ENCODE measurements at regions not wholly inside any gene's neighbourhood (a gene's known extent, or its start where the extent isn't known, plus 50 kb on each side); places are given as distances from the start of the nearest gene placed in this dataset.

- Histone ChIP-seq H3K9me3 (ENCODE audit: control insufficient read depth, insufficient read depth, low read depth, low read length) (no peaks in the 10 kb centered on the region), H3K36me3 (ENCODE audit: control insufficient read depth, insufficient read depth, low read length) (no peaks in the 10 kb centered on the region), H2AFZ (ENCODE audit: low read length) (no peak overlapping the region), H3K79me2 (ENCODE audit: control insufficient read depth, insufficient read depth, low read length) (no peaks in the 10 kb centered on the region), H4K20me1 (ENCODE audit: control insufficient read depth, extremely low read depth, insufficient read depth, low read length) (no peaks in the 10 kb centered on the region), H3K4me1 (ENCODE audit: control insufficient read depth, extremely low read depth, insufficient read depth, low read length) (no peaks in the 10 kb centered on the region), H3K27ac (ENCODE audit: insufficient read depth, low read length) (no peak overlapping the region), H3K4me3 (replicated peaks in 1 of 4; ENCODE audit: control extremely low read depth in 1 of 4, insufficient read depth in 1 of 4, low read depth in 3 of 4, low read length in 4 of 4) (no peak overlapping the region), H3K27me3 (ENCODE audit: control insufficient read depth, insufficient read depth, low read length) (no peaks in the 10 kb centered on the region), H3K9ac (ENCODE audit: insufficient read depth, low read length) (no peak overlapping the region), H3K4me2 (ENCODE audit: extremely low read depth, insufficient read depth, low read length) (no peak overlapping the region)
- DNase-seq (ENCODE audit: low read depth in 2 of 2) = peak in 1 of 2 donors; percentile 6
- TF ChIP-seq EZH2 (IDR thresholded peaks at IDR 0.05; ENCODE audit: low read length, missing control alignments) (no peak), CTCF (conservative IDR thresholded peaks at IDR 0.05 in 1 of 2, IDR thresholded peaks at IDR 0.05 in 1 of 2; ENCODE audit: low read depth in 1 of 2, low read length in 2 of 2) (no peak)
Measured at GRCh38 chrX:136961594-136962135, 72.1 kb downstream of the GPR101 start.

GRCh38 chrX:136954930-136955329, 74.4 kb upstream of the RBMX start:
- Histone ChIP-seq H3K79me2 (ENCODE audit: control insufficient read depth, insufficient read depth, low read length) (no peaks in the 10 kb centered on the region), H3K36me3 (ENCODE audit: control insufficient read depth, insufficient read depth, low read length) (no peaks in the 10 kb centered on the region), H3K4me3 (replicated peaks in 1 of 4; ENCODE audit: control extremely low read depth in 1 of 4, insufficient read depth in 1 of 4, low read depth in 3 of 4, low read length in 4 of 4) (no peak overlapping the region), H3K4me2 (ENCODE audit: extremely low read depth, insufficient read depth, low read length) (no peak overlapping the region), H4K20me1 (ENCODE audit: control insufficient read depth, extremely low read depth, insufficient read depth, low read length) (no peaks in the 10 kb centered on the region), H3K27ac (ENCODE audit: insufficient read depth, low read length) (no peak overlapping the region), H3K27me3 (ENCODE audit: control insufficient read depth, insufficient read depth, low read length) (no peaks in the 10 kb centered on the region), H2AFZ (ENCODE audit: low read length) (no peak overlapping the region), H3K9ac (ENCODE audit: insufficient read depth, low read length) (no peak overlapping the region), H3K9me3 (ENCODE audit: control insufficient read depth, insufficient read depth, low read depth, low read length) (no peaks in the 10 kb centered on the region), H3K4me1 (ENCODE audit: control insufficient read depth, extremely low read depth, insufficient read depth, low read length) (no peaks in the 10 kb centered on the region)
- DNase-seq (ENCODE audit: low read depth in 2 of 2) = peak; percentile 28 to 55
- TF ChIP-seq EZH2 (IDR thresholded peaks at IDR 0.05; ENCODE audit: low read length, missing control alignments) = no peak
- peak; percentile 26 to 46 for TF ChIP-seq CTCF (conservative IDR thresholded peaks at IDR 0.05 in 1 of 2, IDR thresholded peaks at IDR 0.05 in 1 of 2; ENCODE audit: low read depth in 1 of 2, low read length in 2 of 2)

- no peak overlapping the region for H3K4me2 ChIP-seq (ENCODE audit: extremely low read depth, insufficient read depth, low read length)
- no peak overlapping the region for H2AFZ ChIP-seq (ENCODE audit: low read length)
- H3K36me3 ChIP-seq (ENCODE audit: control insufficient read depth, insufficient read depth, low read length) = no peaks in the 10 kb centered on the region
- no peak overlapping the region for H3K9ac ChIP-seq (ENCODE audit: insufficient read depth, low read length)
- TF ChIP-seq EZH2 (IDR thresholded peaks at IDR 0.05; ENCODE audit: low read length, missing control alignments) (no peak), CTCF (conservative IDR thresholded peaks at IDR 0.05 in 1 of 2, IDR thresholded peaks at IDR 0.05 in 1 of 2; ENCODE audit: low read depth in 1 of 2, low read length in 2 of 2) (peak; percentile 55 to 69)
- H3K27ac ChIP-seq (ENCODE audit: insufficient read depth, low read length) = no peak overlapping the region
- H3K4me1 ChIP-seq (ENCODE audit: control insufficient read depth, extremely low read depth, insufficient read depth, low read length) = no peaks in the 10 kb centered on the region
- no peaks in the 10 kb centered on the region for H3K27me3 ChIP-seq (ENCODE audit: control insufficient read depth, insufficient read depth, low read length)
- DNase-seq (ENCODE audit: low read depth in 2 of 2) = peak; percentile 62 to 74
- H3K9me3 ChIP-seq (ENCODE audit: control insufficient read depth, insufficient read depth, low read depth, low read length) = no peaks in the 10 kb centered on the region
- no peaks in the 10 kb centered on the region for H4K20me1 ChIP-seq (ENCODE audit: control insufficient read depth, extremely low read depth, insufficient read depth, low read length)
- no peaks in the 10 kb centered on the region for H3K79me2 ChIP-seq (ENCODE audit: control insufficient read depth, insufficient read depth, low read length)
- H3K4me3 ChIP-seq (replicated peaks in 1 of 4; ENCODE audit: control extremely low read depth in 1 of 4, insufficient read depth in 1 of 4, low read depth in 3 of 4, low read length in 4 of 4) = no peak overlapping the region
Measured at GRCh38 chrX:136953867-136954787, 73.6 kb upstream of the RBMX start.
